CD4-positive, CD25-positive, alpha-beta regulatory T cell (primary cell): ENCODE measurements at regions not wholly inside any gene's neighbourhood (a gene's known extent, or its start where the extent isn't known, plus 50 kb on each side); places are given as distances from the start of the nearest gene placed in this dataset.
"Not testable (repeated sequence)": the region's sequence is repeated elsewhere in the genome, so short reads cannot be mapped to it uniquely, and the experiment has no call there.

Source experiments
- ATAC-seq, 2 donors: fragments of 150-1000 bp; cut with Tn5 transposase; one replicate each; pipeline ENCODE4 v1.10.0; 2021; ENCODE audit warnings: low read depth in 2 of 2, moderate number of reproducible peaks in 2 of 2, moderate library complexity in 1 of 2
- DNase-seq, 3 donors: peaks; one replicate each; pipeline versions ENCODE4 v3.0.0 to v3.0.0-alpha.2; 2012 to 2022; ENCODE audit warnings: mixed read lengths in 1 of 3
- H3K27ac ChIP-seq: one replicate; pipeline ENCODE4 v1.7.0; 2013; ENCODE audit warnings: mild to moderate bottlenecking, low read length; ENCODE audit not compliant: insufficient read depth, poor library complexity, severe bottlenecking
- H3K27me3 ChIP-seq: one replicate; pipeline ENCODE4 v1.7.0; 2013; ENCODE audit warnings: low read length; ENCODE audit not compliant: control insufficient read depth, insufficient read depth
- H3K36me3 ChIP-seq: one replicate; pipeline ENCODE4 v1.7.0; 2013; ENCODE audit warnings: mild to moderate bottlenecking, low read length, moderate library complexity; ENCODE audit not compliant: control insufficient read depth, insufficient read depth
- H3K4me1 ChIP-seq: 2 replicates; pipeline ENCODE4 v1.7.0; 2013; ENCODE audit warnings: mild to moderate bottlenecking, low read length; ENCODE audit not compliant: insufficient read depth, control insufficient read depth, poor library complexity, severe bottlenecking
- H3K4me3 ChIP-seq: one replicate; pipeline ENCODE4 v1.7.0; 2013; ENCODE audit warnings: low read depth, mild to moderate bottlenecking, low read length, moderate library complexity
- H3K9me3 ChIP-seq, 2 experiments: 1 replicate in 1 of 2; 2 replicates in 1 of 2; pipeline ENCODE4 v1.7.0; 2013; ENCODE audit warnings: low read length in 2 of 2, mild to moderate bottlenecking in 1 of 2, moderate library complexity in 1 of 2; ENCODE audit not compliant: control insufficient read depth in 2 of 2
- H3K27ac Mint-ChIP-seq, 3 donors: one replicate each; pipeline ENCODE4 v1.8.0; 2020 to 2022; ENCODE audit warnings: mild to moderate bottlenecking in 3 of 3, mixed read lengths in 3 of 3, moderate library complexity in 2 of 3
- H3K27me3 Mint-ChIP-seq: one replicate; pipeline ENCODE4 v1.8.0; 2022; ENCODE audit warnings: mild to moderate bottlenecking, mixed read lengths
- H3K36me3 Mint-ChIP-seq: one replicate; pipeline ENCODE4 v1.8.0; 2020; ENCODE audit warnings: mixed read lengths
- H3K4me1 Mint-ChIP-seq, 4 donors: one replicate each; pipeline ENCODE4 v1.8.0; 2020 to 2022; ENCODE audit warnings: mixed read lengths in 4 of 4, mild to moderate bottlenecking in 1 of 4
- H3K4me3 Mint-ChIP-seq, 4 donors: one replicate each; pipeline ENCODE4 v1.8.0; 2020 to 2022; ENCODE audit warnings: mild to moderate bottlenecking in 4 of 4, mixed read lengths in 4 of 4, moderate library complexity in 3 of 4
- H3K9me3 Mint-ChIP-seq, 7 donors: one replicate each; pipeline ENCODE4 v1.8.0; 2020 to 2022; ENCODE audit warnings: mixed read lengths in 7 of 7, mild to moderate bottlenecking in 3 of 7, moderate library complexity in 2 of 7

DNA sequence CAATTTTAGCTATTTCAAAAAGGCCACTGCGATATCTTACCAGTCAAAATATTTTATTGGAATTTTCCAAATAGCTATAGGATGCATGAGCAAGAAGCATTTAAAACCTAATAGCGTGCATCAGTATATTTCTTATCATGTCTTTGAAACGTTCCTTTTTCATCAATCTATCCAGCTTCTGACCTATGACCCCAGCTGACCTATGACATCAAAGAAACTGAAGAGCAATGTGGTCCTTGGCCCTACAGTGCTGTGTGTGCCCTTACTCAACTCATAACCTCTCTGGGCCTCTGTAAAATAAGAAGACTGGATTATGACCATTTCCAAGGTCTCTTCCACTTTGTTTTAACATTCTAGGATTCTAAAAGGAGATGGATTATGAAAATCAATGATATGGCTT is 118.2 kb downstream of the ZNF22 start:
- no peak overlapping the region for H3K27ac ChIP-seq
- no peak for DNase-seq
- H3K36me3 ChIP-seq, result no peaks in the 10 kb centered on the region
- H3K9me3 ChIP-seq, result no peaks in the 10 kb centered on the region
- ATAC-seq, result no peak
- no peaks in the 10 kb centered on the region for H3K36me3 Mint-ChIP-seq
- H3K27me3 Mint-ChIP-seq, result no peaks in the 10 kb centered on the region
- no peaks in the 10 kb centered on the region for H3K4me1 Mint-ChIP-seq
- no peak overlapping the region for H3K4me3 ChIP-seq
- H3K4me1 ChIP-seq, result no peaks in the 10 kb centered on the region
- H3K27me3 ChIP-seq, result no peaks in the 10 kb centered on the region
- H3K4me3 Mint-ChIP-seq, result no peak overlapping the region
- H3K9me3 Mint-ChIP-seq, result peaks cover 0 to 2% (median 0%) of the 10 kb centered on the region in 7 donors
- H3K27ac Mint-ChIP-seq, result no peak overlapping the region

DNA sequence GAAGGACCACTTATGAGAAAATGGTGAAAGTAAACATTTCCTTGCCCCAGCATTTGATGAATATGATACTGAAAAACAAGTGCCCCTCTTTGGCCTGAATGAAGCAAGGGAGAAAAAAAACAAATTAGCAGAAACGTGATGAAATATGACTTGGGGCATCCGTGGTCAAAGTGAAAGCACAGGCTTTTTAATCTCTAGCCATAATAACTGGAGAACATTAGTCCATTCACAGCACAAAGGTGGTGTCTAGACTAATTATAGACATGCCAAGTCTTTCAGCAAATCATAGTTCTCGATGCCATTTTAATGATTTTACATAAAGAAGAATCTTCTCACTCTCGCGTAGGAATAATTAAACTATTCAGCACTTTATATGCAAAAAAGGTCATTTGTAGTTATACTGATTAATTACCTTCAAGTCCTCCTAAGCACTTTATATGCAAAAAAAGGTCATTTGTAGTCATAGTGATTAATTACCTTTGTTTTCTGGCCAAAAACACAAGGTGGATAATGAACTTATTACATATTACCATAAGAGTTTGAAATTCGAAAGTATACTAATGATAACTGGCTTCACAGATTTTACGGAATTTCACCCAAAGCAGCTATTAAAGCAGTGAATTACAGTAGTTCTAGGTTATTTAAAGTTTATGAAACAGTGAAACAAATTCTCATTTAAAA is 121.6 kb downstream of the ZNF22 start:
- H3K4me3 ChIP-seq, H3K27me3 ChIP-seq, H3K4me3 Mint-ChIP-seq, H3K36me3 ChIP-seq, DNase-seq, H3K36me3 Mint-ChIP-seq, H3K27ac ChIP-seq, H3K27me3 Mint-ChIP-seq, H3K4me1 Mint-ChIP-seq, ATAC-seq, H3K9me3 ChIP-seq, H3K9me3 Mint-ChIP-seq, H3K4me1 ChIP-seq, H3K27ac Mint-ChIP-seq: not testable (repeated sequence)

DNA sequence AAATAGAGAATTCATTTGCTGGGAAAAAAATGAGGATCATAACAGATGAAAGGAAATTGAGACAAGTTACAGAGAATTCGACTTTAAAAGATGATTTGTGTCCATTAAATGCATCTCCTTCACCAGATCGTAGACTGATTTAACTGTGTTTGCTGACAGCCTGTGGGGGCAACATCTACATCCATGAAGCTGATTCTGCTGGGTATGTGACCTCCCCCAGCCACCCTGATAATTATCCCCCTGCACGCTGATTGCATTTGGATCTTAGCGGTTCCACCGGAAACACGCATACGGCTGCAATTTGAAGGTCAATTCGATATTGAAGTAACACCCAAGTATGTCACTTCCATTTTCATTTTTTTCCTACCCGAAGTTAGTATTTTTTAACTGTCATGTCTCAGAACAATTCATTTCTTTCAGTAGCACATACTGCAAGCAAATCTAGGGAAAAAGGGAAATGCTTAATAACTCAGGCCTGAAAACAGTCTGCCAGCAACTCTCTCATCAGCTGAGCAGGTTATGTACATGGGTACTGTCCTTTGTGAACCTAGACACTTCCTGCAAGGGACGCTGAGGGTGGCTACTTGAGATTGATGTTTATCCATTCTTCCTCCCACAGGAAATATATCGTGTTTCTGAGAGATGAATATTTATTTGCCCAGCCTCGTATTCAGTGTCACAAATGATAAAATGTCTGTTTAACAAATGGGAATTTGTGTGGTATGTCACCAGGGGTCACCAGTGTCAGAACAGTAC is 134.9 kb downstream of the ZNF22 start:
- Histone ChIP-seq H3K4me1 (no peaks in the 10 kb centered on the region), H3K36me3 (no peaks in the 10 kb centered on the region), H3K27ac (no peak overlapping the region), H3K9me3 (no peaks in the 10 kb centered on the region), H3K4me3 (no peak overlapping the region), H3K27me3 (no peaks in the 10 kb centered on the region)
- H3K4me1 Mint-ChIP-seq, result no peaks in the 10 kb centered on the region
- no peak overlapping the region for H3K27ac Mint-ChIP-seq
- no peak overlapping the region for H3K4me3 Mint-ChIP-seq
- no peaks in the 10 kb centered on the region for H3K9me3 Mint-ChIP-seq
- no peaks in the 10 kb centered on the region for H3K36me3 Mint-ChIP-seq
- DNase-seq (no peak), ATAC-seq (no peak)
- H3K27me3 Mint-ChIP-seq, result no peaks in the 10 kb centered on the region

DNA sequence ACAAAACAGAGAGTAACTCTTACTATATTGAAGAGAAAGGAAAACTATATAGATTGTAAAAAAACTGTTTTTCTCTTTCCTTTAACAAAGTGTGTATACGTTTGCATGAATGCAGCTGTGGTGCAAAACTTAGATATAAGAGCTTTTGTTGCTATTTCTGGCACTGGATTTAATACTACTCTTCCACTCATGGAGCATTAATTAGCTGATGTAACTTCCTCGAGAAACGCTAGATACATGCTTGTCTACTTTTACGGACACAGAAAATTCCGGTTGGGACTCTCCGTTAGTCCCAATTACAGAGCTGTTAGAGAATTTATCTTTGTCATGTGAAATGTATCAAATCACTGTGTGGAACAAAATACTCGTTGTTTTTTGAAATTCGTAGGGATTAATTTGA is 135.5 kb downstream of the ZNF22 start:
- Mint-ChIP-seq H3K4me3 (no peak overlapping the region), H3K27ac (no peak overlapping the region), H3K9me3 (no peaks in the 10 kb centered on the region), H3K4me1 (no peaks in the 10 kb centered on the region), H3K27me3 (no peaks in the 10 kb centered on the region), H3K36me3 (no peaks in the 10 kb centered on the region)
- Histone ChIP-seq H3K27me3 (no peaks in the 10 kb centered on the region), H3K36me3 (no peaks in the 10 kb centered on the region), H3K4me3 (no peak overlapping the region), H3K27ac (no peak overlapping the region), H3K4me1 (no peaks in the 10 kb centered on the region), H3K9me3 (no peaks in the 10 kb centered on the region)
- DNase-seq, result no peak
- ATAC-seq, result no peak

DNA sequence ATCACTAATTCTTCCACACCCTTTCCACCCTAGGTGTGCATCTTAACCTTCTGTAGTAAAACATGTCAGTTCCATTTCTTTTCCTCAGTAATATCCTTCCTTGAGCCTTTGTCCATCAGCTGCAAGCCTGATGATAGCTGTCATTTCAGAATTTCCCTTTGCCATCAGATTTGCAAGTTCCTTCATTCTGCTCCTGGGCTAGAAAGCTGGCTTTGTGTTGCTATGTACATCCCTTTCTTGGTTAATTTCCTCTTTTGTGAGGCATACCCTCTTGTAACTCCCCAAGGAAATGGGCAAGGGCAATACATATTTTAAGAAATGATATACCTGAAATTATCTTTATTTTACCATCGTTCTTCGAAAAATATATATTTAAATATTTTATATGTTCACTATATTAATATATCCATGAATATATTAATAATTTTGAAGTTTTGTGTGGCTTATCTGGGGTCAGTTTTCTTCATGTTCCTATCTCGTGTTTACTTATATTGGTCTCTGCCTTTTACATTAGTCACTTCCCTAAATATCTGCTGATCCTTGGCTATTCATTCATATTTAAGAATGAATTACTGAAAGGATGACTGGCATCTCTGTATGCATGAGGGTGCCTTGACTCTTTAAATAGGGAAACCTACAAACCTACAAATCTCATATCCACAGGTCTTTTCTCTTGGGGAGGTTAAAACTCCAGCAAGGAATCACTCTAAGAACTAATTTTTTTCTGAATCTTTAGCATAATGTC is 143.8 kb downstream of the ZNF22 start:
- Histone ChIP-seq H3K9me3 (no peaks in the 10 kb centered on the region), H3K4me3 (no peak overlapping the region), H3K27ac (no peak overlapping the region), H3K27me3 (no peaks in the 10 kb centered on the region), H3K36me3 (no peaks in the 10 kb centered on the region), H3K4me1 (no peaks in the 10 kb centered on the region)
- ATAC-seq (no peak), DNase-seq (no peak)
- Mint-ChIP-seq H3K27ac (no peak overlapping the region), H3K27me3 (no peaks in the 10 kb centered on the region), H3K4me1 (no peaks in the 10 kb centered on the region), H3K36me3 (no peaks in the 10 kb centered on the region), H3K9me3 (no peaks in the 10 kb centered on the region), H3K4me3 (no peak overlapping the region)

DNA sequence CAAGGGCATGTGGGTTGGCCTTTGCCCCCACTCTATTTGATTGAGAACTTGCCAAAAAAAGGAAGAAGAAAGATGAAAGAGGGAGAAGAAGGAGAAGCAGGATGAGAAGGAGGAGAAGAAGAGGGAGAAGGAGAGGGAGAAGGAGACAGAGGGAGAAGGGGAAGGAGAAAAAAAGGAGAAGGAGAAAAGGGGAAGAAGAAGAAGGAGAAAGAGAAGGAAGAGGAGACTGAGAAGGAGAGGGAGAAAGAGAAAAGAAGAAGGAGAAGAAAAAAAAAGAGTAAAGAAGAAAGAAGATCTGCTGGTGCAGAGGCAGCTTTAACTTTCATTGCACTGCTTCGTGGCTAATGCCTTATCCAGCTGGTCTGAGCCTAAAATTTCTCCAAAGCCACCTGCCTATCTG is 144.4 kb downstream of the ZNF22 start:
- H3K9me3 Mint-ChIP-seq, H3K27me3 ChIP-seq, H3K27ac Mint-ChIP-seq, H3K27ac ChIP-seq, H3K4me1 Mint-ChIP-seq, H3K9me3 ChIP-seq, H3K27me3 Mint-ChIP-seq, H3K36me3 Mint-ChIP-seq, H3K4me1 ChIP-seq, H3K4me3 ChIP-seq, H3K36me3 ChIP-seq, DNase-seq, H3K4me3 Mint-ChIP-seq, ATAC-seq: not testable (repeated sequence)

DNA sequence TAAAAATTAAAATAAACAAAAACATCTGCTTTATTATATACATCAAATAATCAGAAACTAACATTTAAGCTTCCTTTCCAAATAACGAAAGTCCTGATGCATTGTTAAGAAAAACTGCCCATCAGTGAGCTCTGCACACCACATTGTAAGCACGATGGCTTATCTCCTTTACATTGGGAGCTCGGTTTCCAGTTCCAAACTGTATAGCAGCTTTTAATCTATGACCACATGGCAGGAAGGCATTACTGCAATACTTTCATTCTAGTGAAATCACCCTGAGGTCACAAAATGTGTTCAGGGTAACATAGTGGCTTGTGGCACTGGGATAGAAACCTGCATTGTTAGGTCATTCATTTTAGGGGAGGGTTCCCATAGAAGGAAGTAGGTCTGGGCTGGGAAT is 146.3 kb downstream of the ZNF22 start:
- DNase-seq (no peak), ATAC-seq (no peak)
- H3K27ac ChIP-seq, result no peak overlapping the region
- no peaks in the 10 kb centered on the region for H3K27me3 Mint-ChIP-seq
- H3K36me3 ChIP-seq, result no peaks in the 10 kb centered on the region
- H3K36me3 Mint-ChIP-seq, result no peaks in the 10 kb centered on the region
- H3K4me3 ChIP-seq, result no peak overlapping the region
- no peak overlapping the region for H3K4me3 Mint-ChIP-seq
- no peaks in the 10 kb centered on the region for H3K27me3 ChIP-seq
- no peaks in the 10 kb centered on the region for H3K4me1 Mint-ChIP-seq
- H3K9me3 ChIP-seq, result no peaks in the 10 kb centered on the region
- no peaks in the 10 kb centered on the region for H3K4me1 ChIP-seq
- no peak overlapping the region for H3K27ac Mint-ChIP-seq
- no peaks in the 10 kb centered on the region for H3K9me3 Mint-ChIP-seq
